Epithelial cell of esophagus (primary cell): ENCODE measurements at regions not wholly inside any gene's neighbourhood (a gene's known extent, or its start where the extent isn't known, plus 50 kb on each side); places are given as distances from the start of the nearest gene placed in this dataset.
A peak's percentile ranks its signal among the peaks of the same experiment; 100 is the strongest.

ENCODE experiments used
- DNase-seq: peaks from one replicate; pipeline ENCODE4 v3.0.0; 2010; ENCODE audit warnings: low read depth
- H3K4me3 ChIP-seq: 2 replicates; pipeline ENCODE4 v1.5.1; 2011; ENCODE audit warnings: mild to moderate bottlenecking, low read length, control low read depth
- CTCF ChIP-seq: IDR thresholded peaks from 2 replicates; pipeline ENCODE4 v1.5.1; 2011; ENCODE audit warnings: low read depth, mild to moderate bottlenecking, low read length, control low read depth, inconsistent platforms; ENCODE audit not compliant: insufficient read depth; ENCODE audit errors: missing control alignments

- TF ChIP-seq CTCF: no peak
- no peak for DNase-seq
Observed at GRCh38 chrX:13906093-13906492, 89.2 kb upstream of the GPM6B start.

GRCh38 chrX:13903405-13903804 is 86.5 kb upstream of the GPM6B start:
- peak; percentile 79 for DNase-seq
- H3K4me3 ChIP-seq: no peak overlapping the region
- no peak for TF ChIP-seq CTCF

More at GRCh38 chrX:13906093-13906492, 89.2 kb upstream of the GPM6B start:
- H3K4me3 ChIP-seq: no peak overlapping the region

GRCh38 chrX:13902406-13902805 is 85.5 kb upstream of the GPM6B start:
- H3K4me3 ChIP-seq: no peak overlapping the region
- no peak for TF ChIP-seq CTCF
- DNase-seq: no peak

GRCh38 chrX:13901354-13901753 is 84.5 kb upstream of the GPM6B start:
- no peak for TF ChIP-seq CTCF
- H3K4me3 ChIP-seq: no peak overlapping the region
- no peak for DNase-seq

GRCh38 chrX:13900351-13900750 is 83.5 kb upstream of the GPM6B start:
- no peak overlapping the region for H3K4me3 ChIP-seq
- no peak for TF ChIP-seq CTCF
- DNase-seq: no peak

GRCh38 chrX:13899607-13900006 is 82.7 kb upstream of the GPM6B start:
- TF ChIP-seq CTCF: no peak
- H3K4me3 ChIP-seq: no peak overlapping the region
- peak; percentile 97 for DNase-seq

GRCh38 chrX:13898603-13899002 is 81.7 kb upstream of the GPM6B start:
- H3K4me3 ChIP-seq: no peak overlapping the region
- no peak for TF ChIP-seq CTCF
- peak; percentile 90 for DNase-seq
